HG03159 (cell line): ENCODE measurements at regions not wholly inside any gene's neighbourhood (a gene's known extent, or its start where the extent isn't known, plus 50 kb on each side); places are given as distances from the start of the nearest gene placed in this dataset.

Source experiments
- ATAC-seq: cut with Tn5 transposase; IDR thresholded peaks from one replicate; pipeline ENCODE4 v1.9.1; 2021; ENCODE audit warnings: mild to moderate bottlenecking, moderate library complexity; ENCODE audit not compliant: unreplicated experiment

DNA sequence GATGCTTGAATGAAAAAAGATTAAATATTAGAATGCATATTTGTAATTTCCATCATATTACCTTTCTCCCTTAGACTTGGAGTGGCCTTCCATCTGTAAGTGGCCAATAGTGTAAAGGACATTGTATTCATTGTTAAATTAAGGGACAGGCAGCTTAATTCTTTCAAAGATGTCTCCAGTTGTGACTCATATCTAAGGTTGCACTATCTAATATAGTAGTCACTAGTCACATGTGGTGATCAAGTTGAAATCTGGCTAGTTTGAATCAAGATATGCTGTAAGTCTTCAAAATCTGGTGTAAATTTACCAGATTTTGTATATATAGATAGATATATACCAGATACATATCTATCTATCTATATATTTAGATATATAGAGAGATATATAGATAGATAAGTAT, 52.4 kb upstream of the AGPS start:
- ATAC-seq, result no peak

GRCh38 chr2:177342736-177343135, 49.8 kb upstream of the AGPS start:
- ATAC-seq, result no peak
